ENCODE measurements at regions not wholly inside any gene's neighbourhood (a gene's known extent, or its start where the extent isn't known, plus 50 kb on each side); places are given as distances from the start of the nearest gene placed in this dataset.
A peak's percentile ranks its signal among the peaks of the same experiment; 100 is the strongest.

- DNase-seq = peak; percentile 88
Measured at GRCh38 chr9:38284588-38285051, 107.9 kb upstream of the ALDH1B1 start.

- DNase-seq = no peak
Measured at GRCh38 chr9:38284039-38284575, 108.4 kb upstream of the ALDH1B1 start.

GRCh38 chr9:38282756-38283155, 109.7 kb upstream of the ALDH1B1 start:
- DNase-seq = no peak

GRCh38 chr9:38281917-38282316, 110.6 kb upstream of the ALDH1B1 start:
- DNase-seq = peak; percentile 19

GRCh38 chr9:38281196-38281595, 111.3 kb upstream of the ALDH1B1 start:
- DNase-seq = no peak

- no peak for DNase-seq
Measured at GRCh38 chr9:38280251-38280800, 112.2 kb upstream of the ALDH1B1 start.

GRCh38 chr9:38278931-38279679, 113.4 kb upstream of the ALDH1B1 start:
- no peak for DNase-seq

- no peak for DNase-seq
Measured at GRCh38 chr9:38278457-38278856, 114.0 kb upstream of the ALDH1B1 start.

GRCh38 chr9:38277601-38278200, 114.8 kb upstream of the ALDH1B1 start:
- DNase-seq = no peak

- no peak for DNase-seq
Measured at GRCh38 chr9:38276771-38277439, 115.6 kb upstream of the ALDH1B1 start.

- no peak for DNase-seq
Measured at GRCh38 chr9:38274800-38275199, 117.7 kb upstream of the ALDH1B1 start.

GRCh38 chr9:38272710-38273109, 119.8 kb upstream of the ALDH1B1 start:
- DNase-seq = no peak

GRCh38 chr9:38271666-38272241, 120.7 kb upstream of the ALDH1B1 start:
- no peak for DNase-seq

- DNase-seq = no peak
Measured at GRCh38 chr9:38269775-38270174, 122.7 kb upstream of the ALDH1B1 start.

- peak; percentile 23 for DNase-seq
Measured at GRCh38 chr9:38263532-38263931, 129.0 kb upstream of the ALDH1B1 start.

- no peak for DNase-seq
Measured at GRCh38 chr9:38259519-38260218, 132.8 kb upstream of the ALDH1B1 start.

- no peak for DNase-seq
Measured at GRCh38 chr9:38259056-38259455, 133.4 kb upstream of the ALDH1B1 start.

- no peak for DNase-seq
Measured at GRCh38 chr9:38257626-38258215, 134.8 kb upstream of the ALDH1B1 start.

- no peak for DNase-seq
Measured at GRCh38 chr9:38256461-38256860, 136.0 kb upstream of the ALDH1B1 start.

GRCh38 chr9:38255599-38255998, 136.9 kb upstream of the ALDH1B1 start:
- no peak for DNase-seq

GRCh38 chr9:38254756-38255155, 137.7 kb upstream of the ALDH1B1 start:
- DNase-seq = no peak

GRCh38 chr9:38254151-38254550, 138.4 kb upstream of the ALDH1B1 start:
- no peak for DNase-seq
